ENCODE measurements at regions not wholly inside any gene's neighbourhood (a gene's known extent, or its start where the extent isn't known, plus 50 kb on each side); places are given as distances from the start of the nearest gene placed in this dataset.
A peak's percentile ranks its signal among the peaks of the same experiment; 100 is the strongest.

GRCh38 chr18:38923126-38923525 is 1357.5 kb upstream of the CELF4 start:
- Histone ChIP-seq H3K4me3 (ENCODE audit: extremely low read depth in 1 of 4, insufficient read depth in 2 of 4, low read depth in 3 of 4, low read length in 4 of 4) (no peak overlapping the region), H3K4ac (replicated peaks; ENCODE audit: insufficient read length, low read depth, low read length) (no peak overlapping the region), H3K79me1 (ENCODE audit: low read depth, low read length) (no peaks in the 10 kb centered on the region), H3K4me1 (replicated peaks in 1 of 4; ENCODE audit: control insufficient read depth in 3 of 4, insufficient read depth in 4 of 4, low read length in 3 of 4) (no peaks in the 10 kb centered on the region; a peak in 1 of 7 replicates), H2BK5ac (ENCODE audit: low read depth, low read length) (no peak overlapping the region), H2BK15ac (ENCODE audit: low read length) (no peak overlapping the region), H2BK20ac (ENCODE audit: low read length) (no peak overlapping the region), H3K36me3 (ENCODE audit: control insufficient read depth in 2 of 4, insufficient read depth in 4 of 4, low read length in 3 of 4) (no peaks in the 10 kb centered on the region), H3K9me3 (ENCODE audit: insufficient read depth in 2 of 2, low read depth in 1 of 2, low read length in 1 of 2) (no peaks in the 10 kb centered on the region), H4K8ac (ENCODE audit: extremely low read depth, insufficient read depth, low read length) (no peak overlapping the region), H3K23me2 (ENCODE audit: low read depth, low read length) (no peaks in the 10 kb centered on the region), H2BK12ac (ENCODE audit: low read depth, low read length) (no peak overlapping the region), H3K4me2 (ENCODE audit: insufficient read depth in 1 of 2, low read depth in 2 of 2, low read length in 2 of 2) (no peak overlapping the region), H3K56ac (replicated peaks; ENCODE audit: insufficient read length, low read depth, low read length) (no peak overlapping the region), H3K79me2 (ENCODE audit: control insufficient read depth in 1 of 2, insufficient read depth in 2 of 2, low read length in 2 of 2) (no peaks in the 10 kb centered on the region), H2AFZ (ENCODE audit: low read length) (no peak overlapping the region), H2BK120ac (replicated peaks; ENCODE audit: low read depth, low read length) (no peak overlapping the region), H4K20me1 (replicated peaks in 1 of 2; ENCODE audit: control insufficient read depth in 1 of 2, insufficient read depth in 2 of 2, low read length in 2 of 2) (no peaks in the 10 kb centered on the region), H3K18ac (ENCODE audit: extremely low read depth, low read length) (no peak overlapping the region), H4K91ac (replicated peaks; ENCODE audit: insufficient read length, low read length) (no peak overlapping the region), H4K5ac (ENCODE audit: insufficient read length, low read depth, low read length) (no peak overlapping the region), H2AK5ac (ENCODE audit: low read depth, low read length) (no peak overlapping the region), H3K27me3 (replicated peaks in 1 of 4; ENCODE audit: control insufficient read depth in 3 of 4, extremely low read depth in 1 of 4, insufficient read depth in 3 of 4, low read length in 3 of 4) (no peaks in the 10 kb centered on the region), H3K9ac (replicated peaks in 1 of 4; ENCODE audit: extremely low read depth in 1 of 4, low read depth in 3 of 4, low read length in 3 of 4) (no peak overlapping the region), H3K27ac (ENCODE audit: low read depth, low read length) (no peak overlapping the region), H3K14ac (ENCODE audit: insufficient read length) (no peak overlapping the region), H3K23ac (ENCODE audit: insufficient read length) (no peak overlapping the region)
- CTCF ChIA-PET (ENCODE audit: partially characterized antibody): interaction anchor here (1.4 kb wide), 1 partner anchor 39 kb away, joined by 3 read pairs; no protein-coding TSS in a partner anchor
- FAIRE-seq (no peak), DNase-seq (ENCODE audit: low read depth in 1 of 2, low spot score in 2 of 2) (no peak)
- POLR2A ChIA-PET (ENCODE audit: partially characterized antibody): no interaction called here
- 94% methylated on average over 1 of the region's 1 CpG; no CpG with 5 or more reads in 1 of the 2 experiments for WGBS, 2 experiments (ENCODE audit: extremely low coverage in 1 of 2, insufficient coverage in 1 of 2, insufficient read length in 1 of 2, insufficient replicate concordance in 2 of 2, low coverage in 1 of 2, low lambda C conversion rate in 2 of 2, missing lambda C conversion rate in 1 of 2)
- TF ChIP-seq MAFK (IDR thresholded peaks at IDR 0.05; ENCODE audit: low read depth, low read length) (0 out of 2 replicates have a peak, but pooled peaks have one; percentile 24), KDM5A (IDR thresholded peaks at IDR 0.05; ENCODE audit: low read length) (no peak)

Data from H1 (cell line).